Ectodermal cell (in vitro differentiated cells): ENCODE measurements at regions not wholly inside any gene's neighbourhood (a gene's known extent, or its start where the extent isn't known, plus 50 kb on each side); places are given as distances from the start of the nearest gene placed in this dataset.

Source experiments
- H3K27ac ChIP-seq: 2 replicates; pipeline ENCODE4 v1.7.0; 2013; ENCODE audit warnings: mild to moderate bottlenecking, low read depth, low read length; ENCODE audit not compliant: insufficient read depth, poor library complexity, severe bottlenecking
- H3K27me3 ChIP-seq: 2 replicates; pipeline ENCODE4 v1.7.0; 2013; ENCODE audit warnings: mild to moderate bottlenecking, low read length; ENCODE audit not compliant: insufficient read depth, control insufficient read depth, poor library complexity, severe bottlenecking
- H3K36me3 ChIP-seq: one replicate; pipeline ENCODE4 v1.7.0; 2013; ENCODE audit warnings: low read length; ENCODE audit not compliant: control insufficient read depth, insufficient read depth
- H3K4me1 ChIP-seq: one replicate; pipeline ENCODE4 v1.7.0; 2013; ENCODE audit warnings: low read length; ENCODE audit not compliant: control insufficient read depth, insufficient read depth
- H3K4me3 ChIP-seq: 2 replicates; pipeline ENCODE4 v1.7.0; 2013; ENCODE audit warnings: low read depth, low read length, control low read depth; ENCODE audit not compliant: insufficient read depth
- H3K9me3 ChIP-seq: 2 replicates; pipeline ENCODE4 v1.7.0; 2013; ENCODE audit warnings: mild to moderate bottlenecking, low read length, moderate library complexity; ENCODE audit not compliant: control insufficient read depth
- WGBS, 2 experiments: methylation state at CpG; one replicate each; pipeline ENCODE4 v1.1.7; 2013; ENCODE audit warnings: missing lambda C conversion rate in 2 of 2; 5-methylcytosine and 5-hydroxymethylcytosine counted together

DNA sequence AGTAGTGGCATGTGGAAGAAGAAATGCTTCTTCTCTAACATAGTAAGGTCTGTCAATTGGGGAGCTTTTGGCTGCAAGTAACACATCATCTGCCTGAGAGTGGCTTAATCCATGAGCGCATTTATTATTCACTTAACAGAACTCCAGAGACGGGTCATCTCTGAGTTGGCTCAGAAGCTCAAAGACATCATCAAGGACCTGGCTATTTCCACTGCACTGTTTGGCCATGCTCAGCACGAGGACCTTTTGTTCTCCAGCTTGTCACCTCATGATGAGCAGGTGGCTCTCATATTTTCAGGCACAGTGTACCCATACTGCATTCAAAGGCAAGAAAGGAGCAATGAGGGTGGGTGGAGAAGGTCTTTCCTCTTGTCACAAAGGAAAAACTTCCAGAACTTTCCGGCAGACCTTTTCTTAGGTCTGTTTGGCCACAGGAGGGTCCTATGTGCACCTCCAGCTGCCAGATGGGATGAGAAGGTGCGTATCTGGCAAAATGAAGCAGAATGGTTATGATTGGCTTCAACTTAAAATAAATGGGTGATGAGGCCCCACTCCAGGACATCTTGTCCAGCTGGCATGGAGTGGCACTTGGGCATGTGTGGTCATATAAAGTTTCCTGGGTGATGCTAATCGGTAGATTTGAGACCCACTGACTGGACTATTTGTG, 55.6 kb upstream of the SHH start:
- H3K4me3 ChIP-seq = no peak overlapping the region
- no peaks in the 10 kb centered on the region for H3K9me3 ChIP-seq
- H3K36me3 ChIP-seq = no peaks in the 10 kb centered on the region
- no peaks in the 10 kb centered on the region for H3K27me3 ChIP-seq
- no peaks in the 10 kb centered on the region for H3K4me1 ChIP-seq
- 90 to 94% methylated on average over 6 of the region's 6 CpGs for WGBS, 2 experiments
- H3K27ac ChIP-seq = no peak overlapping the region

DNA sequence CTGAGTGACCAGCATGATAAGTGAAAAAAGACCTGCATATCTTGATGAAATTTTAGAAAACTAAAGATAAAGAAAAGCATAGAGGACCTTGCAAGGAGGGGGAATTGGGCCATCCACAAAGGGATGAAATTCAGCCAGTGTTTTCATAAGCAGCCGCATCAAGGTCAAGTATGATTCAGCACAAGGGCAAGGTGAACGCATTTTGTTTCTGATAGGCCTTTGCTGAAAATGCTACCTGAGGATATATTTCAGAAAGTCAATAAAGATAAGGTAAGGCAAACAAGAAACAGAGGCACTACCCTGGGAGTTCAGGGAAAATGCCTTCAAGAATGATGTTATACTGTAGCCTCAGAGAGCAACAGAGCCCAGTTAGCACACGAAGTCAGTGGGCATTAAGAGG, 55.0 kb upstream of the SHH start:
- H3K27me3 ChIP-seq = no peaks in the 10 kb centered on the region
- H3K27ac ChIP-seq = no peak overlapping the region
- H3K4me1 ChIP-seq = no peaks in the 10 kb centered on the region
- H3K36me3 ChIP-seq = no peaks in the 10 kb centered on the region
- H3K4me3 ChIP-seq = no peak overlapping the region
- no peaks in the 10 kb centered on the region for H3K9me3 ChIP-seq
- WGBS, 2 experiments = 92 to 93% methylated on average over 3 of the region's 3 CpGs

DNA sequence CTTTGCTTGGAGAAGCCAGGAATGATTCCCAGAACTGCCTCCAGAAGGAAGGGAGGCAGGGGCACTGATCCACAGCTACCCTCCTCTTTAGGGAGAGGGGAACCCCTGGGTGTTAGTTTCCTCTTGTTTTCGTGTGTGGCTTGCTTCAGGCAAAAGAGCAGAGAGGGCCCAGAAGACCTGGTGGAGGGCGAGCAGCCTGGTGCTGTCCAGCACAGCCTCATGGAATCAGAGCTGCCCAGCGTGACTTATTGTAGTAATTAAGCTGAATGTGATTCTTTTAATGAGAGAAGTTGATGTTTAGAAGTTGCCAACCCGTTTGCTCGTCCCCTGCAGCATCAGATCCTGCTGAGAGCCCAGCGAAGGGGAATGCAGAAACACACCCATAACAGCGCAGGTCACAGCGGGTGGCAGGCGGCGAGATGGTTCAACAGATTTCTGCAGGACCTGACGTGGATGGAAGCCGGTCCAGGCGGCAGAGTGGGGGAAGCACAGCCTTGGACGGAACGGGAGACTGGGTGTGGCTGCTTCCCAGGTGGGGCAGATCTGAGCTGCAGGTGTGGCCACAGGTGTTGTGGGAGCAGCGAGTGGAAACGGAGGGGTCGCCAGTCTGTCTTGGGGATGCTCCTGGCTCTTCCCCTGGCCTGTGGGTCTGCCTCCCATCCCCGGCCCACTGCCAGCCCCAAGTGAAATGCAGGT, 53.7 kb upstream of the SHH start:
- Histone ChIP-seq H3K36me3 (no peaks in the 10 kb centered on the region), H3K4me3 (no peak overlapping the region), H3K27ac (no peak overlapping the region), H3K9me3 (no peaks in the 10 kb centered on the region), H3K4me1 (peaks cover 3% of the 10 kb centered on the region), H3K27me3 (no peaks in the 10 kb centered on the region)
- WGBS, 2 experiments = 77 to 78% methylated on average over 19 of the region's 19 CpGs

DNA sequence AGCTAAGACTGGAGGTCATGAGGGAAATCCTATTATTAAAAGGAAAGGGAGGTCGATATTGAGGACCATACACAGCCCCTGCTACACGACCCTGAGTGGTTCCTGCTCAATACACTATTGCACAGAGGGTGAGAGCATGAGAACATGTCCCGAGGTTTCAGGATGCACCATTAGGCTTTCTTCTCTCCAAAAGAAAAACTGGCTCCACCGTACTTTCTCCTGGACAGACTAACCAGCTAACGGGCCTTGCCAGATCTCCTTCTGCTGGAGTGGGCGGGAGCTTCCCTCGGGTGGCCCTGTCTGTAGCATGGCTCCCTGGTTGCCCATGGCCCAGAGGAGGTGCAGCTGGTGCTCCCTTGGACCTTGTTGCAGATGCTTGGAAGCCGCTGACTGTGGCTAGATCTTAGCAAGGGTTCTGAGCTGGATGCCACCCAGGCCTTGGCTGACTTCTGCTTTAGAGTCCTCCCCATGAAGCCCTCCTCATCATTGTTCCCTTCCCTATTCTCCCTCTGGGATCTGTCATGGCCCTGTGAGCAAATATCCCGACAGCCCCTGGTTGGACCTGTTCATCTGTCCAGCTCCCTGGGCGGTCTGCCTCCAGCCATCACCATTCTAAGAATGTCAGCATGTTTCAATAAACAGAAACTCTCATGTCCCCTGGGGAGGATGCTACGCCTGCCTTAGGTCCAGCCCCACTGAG, 52.9 kb upstream of the SHH start:
- no peaks in the 10 kb centered on the region for H3K36me3 ChIP-seq
- H3K4me3 ChIP-seq = no peak overlapping the region
- H3K27ac ChIP-seq = no peak overlapping the region
- no peaks in the 10 kb centered on the region for H3K9me3 ChIP-seq
- peaks cover 3% of the 10 kb centered on the region for H3K4me1 ChIP-seq
- no peaks in the 10 kb centered on the region for H3K27me3 ChIP-seq
- 93 to 95% methylated on average over 11 of the region's 11 CpGs for WGBS, 2 experiments

DNA sequence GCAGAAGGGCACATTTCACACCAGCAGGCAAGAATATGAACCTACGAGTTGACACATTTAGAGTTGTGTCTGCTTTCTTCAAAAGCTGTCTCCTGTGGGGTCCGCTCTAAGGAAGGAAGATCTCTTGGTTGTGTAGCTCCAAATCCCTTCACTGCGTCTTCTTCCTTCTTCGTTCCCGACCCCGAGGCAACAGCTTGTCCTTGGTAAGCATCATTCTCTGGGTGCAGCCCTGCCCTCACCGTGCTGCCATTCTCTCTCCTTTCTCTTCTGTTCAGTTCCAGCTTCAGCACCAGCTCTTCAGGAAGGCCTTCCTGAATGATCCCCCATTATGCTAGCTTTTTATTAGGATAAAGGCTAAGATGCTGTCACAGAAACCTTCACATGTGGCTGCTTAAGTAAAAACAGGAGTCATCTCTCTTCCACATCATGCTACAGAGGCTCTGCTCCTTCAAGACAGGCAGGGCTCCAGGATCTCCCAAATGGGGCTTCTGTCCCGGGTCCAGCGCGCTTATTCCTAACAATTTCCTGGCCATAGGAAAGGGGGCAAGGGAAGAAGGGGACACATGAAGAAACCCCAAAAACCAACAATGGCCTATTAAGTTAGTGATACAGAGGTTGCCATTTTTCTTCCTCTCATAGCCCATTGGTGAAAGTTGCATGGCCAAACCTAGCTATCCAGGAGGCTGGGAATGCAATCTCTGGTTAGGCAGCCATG, 52.2 kb upstream of the SHH start:
- Histone ChIP-seq H3K4me3 (no peak overlapping the region), H3K27me3 (no peaks in the 10 kb centered on the region), H3K36me3 (no peaks in the 10 kb centered on the region), H3K9me3 (no peaks in the 10 kb centered on the region), H3K27ac (no peak overlapping the region), H3K4me1 (peaks cover 3% of the 10 kb centered on the region)
- 93 to 96% methylated on average over 10 of the region's 10 CpGs for WGBS, 2 experiments

DNA sequence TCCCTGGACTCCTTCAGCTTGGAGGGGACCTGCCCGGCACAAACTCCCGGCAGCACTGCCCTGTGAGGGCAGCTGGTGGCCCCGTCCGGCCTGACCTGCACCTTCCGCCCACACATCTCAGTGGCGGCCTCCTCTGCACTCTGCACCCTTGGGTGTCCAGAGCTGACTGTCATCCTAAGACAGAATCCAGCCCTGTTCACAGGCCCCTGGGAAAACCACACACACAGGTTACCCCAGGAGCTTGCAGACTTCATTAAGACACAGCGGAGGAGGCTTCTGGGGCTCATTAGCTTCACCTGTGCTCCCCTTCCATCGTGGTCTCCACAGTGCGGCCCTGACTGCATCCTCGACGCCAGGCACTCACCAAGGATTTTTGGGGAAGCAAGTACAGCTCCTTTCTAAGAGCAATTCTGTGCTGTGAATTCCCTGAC, 51.5 kb upstream of the SHH start:
- H3K27ac ChIP-seq = no peak overlapping the region
- no peaks in the 10 kb centered on the region for H3K27me3 ChIP-seq
- H3K36me3 ChIP-seq = no peaks in the 10 kb centered on the region
- H3K4me3 ChIP-seq = no peak overlapping the region
- H3K4me1 ChIP-seq = peaks cover 3% of the 10 kb centered on the region
- 92 to 93% methylated on average over 11 of the region's 11 CpGs for WGBS, 2 experiments
- no peaks in the 10 kb centered on the region for H3K9me3 ChIP-seq

DNA sequence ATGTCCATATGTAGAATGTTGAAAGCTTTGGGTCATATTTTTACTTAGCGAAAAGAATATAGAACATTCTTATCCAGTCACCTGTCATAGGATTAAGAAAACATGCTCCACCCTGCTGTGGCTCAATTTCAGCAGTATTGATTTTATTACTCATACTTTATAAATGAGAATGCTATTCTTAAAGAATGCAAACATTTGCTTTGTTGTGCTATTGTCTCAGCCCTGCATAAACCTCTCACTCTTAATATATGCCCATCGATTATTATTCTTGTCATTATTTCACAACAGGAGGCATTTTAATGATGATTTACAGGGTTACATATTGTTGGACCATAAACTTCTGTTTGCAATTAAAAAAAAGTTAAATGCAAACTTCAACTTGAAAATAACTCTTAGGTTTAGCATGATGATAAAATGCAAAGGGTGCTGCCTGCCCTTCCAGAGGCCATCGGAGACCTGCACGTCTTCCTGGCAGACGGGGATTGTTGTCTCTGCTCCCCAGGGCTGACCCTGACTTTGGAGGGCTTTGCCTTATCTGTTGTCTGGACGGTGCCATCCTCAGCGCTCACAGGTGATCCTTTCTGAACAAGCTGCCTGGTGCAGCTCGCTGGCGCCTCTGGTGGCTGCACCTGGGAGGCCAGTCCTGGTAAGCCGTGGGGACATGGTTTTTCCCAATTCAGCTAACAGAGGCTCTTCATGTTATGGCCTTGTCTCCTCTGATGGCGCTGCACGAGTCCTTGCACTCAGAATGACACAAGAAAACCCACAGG, 50.0 kb upstream of the SHH start:
- no peaks in the 10 kb centered on the region for H3K27me3 ChIP-seq
- H3K27ac ChIP-seq = no peak overlapping the region
- H3K4me3 ChIP-seq = no peak overlapping the region
- 91% methylated on average over 10 of the region's 12 CpGs for WGBS, 2 experiments
- H3K4me1 ChIP-seq = peaks cover 3% of the 10 kb centered on the region
- H3K9me3 ChIP-seq = no peaks in the 10 kb centered on the region
- H3K36me3 ChIP-seq = no peaks in the 10 kb centered on the region
